ENCODE measurements at regions not wholly inside any gene's neighbourhood (a gene's known extent, or its start where the extent isn't known, plus 50 kb on each side); places are given as distances from the start of the nearest gene placed in this dataset.
"Not testable (repeated sequence)": the region's sequence is repeated elsewhere in the genome, so short reads cannot be mapped to it uniquely, and the experiment has no call there.

DNA sequence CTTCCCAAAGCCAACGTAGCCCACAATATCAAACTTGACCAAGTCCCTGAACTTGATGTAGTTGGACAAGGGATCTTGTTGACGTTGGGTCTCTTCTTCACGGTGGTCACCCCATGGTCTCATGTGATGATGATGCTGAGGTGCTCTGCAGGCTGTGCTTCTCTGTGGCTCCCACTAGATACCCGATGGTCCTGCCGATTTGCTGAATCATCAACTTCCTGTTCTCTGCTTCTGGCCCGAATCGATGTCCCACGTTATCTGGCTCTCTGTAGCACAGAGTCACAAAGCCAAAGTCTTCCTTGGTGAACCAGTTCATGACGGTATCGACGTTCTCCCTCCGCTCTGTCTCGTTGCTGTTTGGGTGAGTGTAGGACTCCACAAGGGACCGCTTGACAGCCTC, 201.0 kb downstream of the ADRA2C start:
- not testable (repeated sequence) for DNase-seq

DNA sequence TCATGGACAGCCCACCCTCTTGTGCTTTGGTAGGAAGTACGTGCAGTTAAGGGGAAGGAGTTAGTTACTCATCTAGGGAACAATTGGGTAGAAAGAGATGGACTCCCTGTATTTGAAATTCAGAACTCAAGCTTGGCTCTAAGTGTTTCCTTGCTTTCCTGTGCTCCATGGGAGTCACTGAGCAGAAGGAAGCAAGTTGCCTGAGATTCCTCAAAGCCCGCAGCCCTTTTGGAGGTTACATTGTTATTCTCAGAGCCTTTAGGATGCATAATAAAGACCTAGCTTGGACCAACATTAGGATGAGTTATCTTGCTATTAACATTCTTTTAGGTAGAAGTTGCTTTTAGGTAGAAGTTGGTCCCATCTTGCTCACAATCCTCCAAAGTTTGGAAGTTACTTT, 206.4 kb downstream of the ADRA2C start:
- not testable (repeated sequence) for DNase-seq

DNA sequence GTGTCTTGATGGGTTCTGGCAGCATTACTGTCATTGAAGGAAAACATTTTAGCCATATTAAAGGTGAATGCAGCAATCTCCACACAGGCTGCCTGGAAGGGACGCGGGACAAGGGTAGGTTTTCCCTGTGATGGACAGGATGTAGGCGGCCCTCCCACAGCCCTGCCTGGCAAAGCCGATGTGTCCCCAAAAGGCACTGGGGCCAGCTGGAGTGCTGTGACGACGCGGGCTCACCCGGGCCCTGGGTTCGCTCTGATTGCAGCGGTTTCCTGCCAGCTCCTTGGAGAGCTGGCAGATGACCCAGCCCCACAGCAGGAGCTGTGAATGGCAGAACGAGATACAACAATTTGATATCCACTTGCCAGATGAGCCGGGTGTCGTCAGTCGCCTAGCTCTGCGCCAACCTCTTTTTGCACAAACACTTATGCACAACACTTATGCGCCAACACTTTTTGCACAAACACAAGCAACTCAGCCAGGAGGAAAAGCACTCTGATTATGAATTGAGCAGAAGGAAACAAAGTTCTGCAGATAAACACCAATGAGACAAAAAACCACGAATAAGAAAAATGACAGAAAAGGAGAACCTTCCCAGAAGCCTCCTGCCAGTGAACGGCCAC, 207.5 kb downstream of the ADRA2C start:
- not testable (repeated sequence) for DNase-seq

DNA sequence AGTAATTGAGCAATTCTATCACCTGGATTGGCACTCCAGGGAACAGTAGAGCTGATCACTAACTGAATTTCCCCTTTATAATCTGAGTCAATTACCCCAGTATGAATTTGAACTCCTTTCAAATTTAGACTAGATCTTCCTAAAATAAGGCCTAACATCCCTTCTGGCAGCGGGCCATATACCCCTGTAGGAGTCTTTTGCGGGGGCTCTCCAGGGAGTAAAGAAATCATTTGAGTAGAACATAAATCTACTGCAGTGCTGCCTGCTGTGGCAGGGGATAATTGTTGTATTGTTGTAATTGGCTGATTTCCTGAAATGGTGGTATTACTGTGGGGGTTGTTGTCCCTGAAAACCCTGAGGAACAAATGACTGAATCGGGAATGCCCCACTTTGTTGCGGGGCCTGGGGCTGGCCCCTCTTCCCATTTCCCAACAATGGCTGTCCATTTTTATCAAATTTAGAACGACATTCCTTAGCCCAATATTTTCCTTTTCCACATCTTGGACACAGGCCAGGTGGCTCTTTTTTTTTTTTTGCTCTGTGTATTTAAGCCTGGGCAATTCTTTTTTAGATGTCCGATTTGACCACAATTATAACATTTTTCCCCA, 217.4 kb downstream of the ADRA2C start:
- not testable (repeated sequence) for DNase-seq

DNA sequence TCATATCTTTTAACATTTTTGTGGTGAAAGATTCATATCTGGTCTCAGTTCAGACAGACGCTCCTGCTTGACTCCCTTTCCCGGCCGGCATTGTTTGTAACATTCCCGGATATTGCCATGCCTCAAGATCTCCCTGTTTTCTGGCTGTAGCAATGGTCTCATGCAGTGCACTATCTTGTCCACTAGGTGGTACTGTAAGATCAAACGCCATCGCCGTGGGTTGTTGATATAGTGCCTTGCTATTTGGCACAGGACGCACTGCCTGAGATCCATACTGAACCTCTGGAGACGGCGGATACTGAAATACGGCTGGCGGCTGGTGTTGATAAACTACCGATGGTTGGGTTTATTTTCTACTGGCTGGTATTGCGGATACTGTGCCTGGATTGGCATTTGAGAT, 218.6 kb downstream of the ADRA2C start:
- DNase-seq = not testable (repeated sequence)

DNA sequence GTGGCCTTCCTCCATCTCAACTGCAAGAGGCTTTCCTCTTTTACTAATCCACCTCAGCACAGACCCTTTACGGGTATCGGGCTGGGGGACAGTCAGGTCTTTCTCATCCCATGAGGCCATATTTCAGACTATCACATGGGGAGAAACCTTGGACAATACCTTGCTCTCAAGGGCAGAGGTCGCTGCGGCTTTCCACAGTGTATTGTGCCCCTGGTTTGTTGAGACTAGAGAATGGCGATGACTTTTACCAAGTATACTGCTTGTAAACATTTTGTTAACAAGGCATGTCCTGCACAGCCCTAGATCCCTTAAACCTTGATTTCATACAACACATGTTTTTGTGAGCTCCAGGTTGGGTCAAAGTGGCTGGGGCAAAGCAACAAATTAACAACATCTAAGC, 220.2 kb downstream of the ADRA2C start:
- DNase-seq = not testable (repeated sequence)

DNA sequence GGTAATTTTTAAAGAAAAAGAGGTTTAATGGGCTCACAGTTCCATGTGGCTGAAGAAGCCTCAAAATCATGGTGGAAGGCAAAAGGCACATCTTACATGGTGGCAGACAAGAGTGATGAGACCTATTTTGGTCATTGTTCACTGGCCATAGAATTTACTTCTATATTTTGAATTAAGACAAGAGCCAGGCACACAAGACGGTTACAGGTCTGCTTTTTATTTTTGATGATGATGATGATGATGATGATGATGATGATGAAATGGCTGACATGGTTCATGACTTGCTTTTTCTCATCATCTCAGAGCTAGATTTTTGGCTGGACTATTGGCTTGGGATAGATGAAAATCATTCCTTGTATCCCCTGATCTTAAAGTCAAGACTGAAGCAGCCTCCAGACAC, 229.3 kb downstream of the OTOP1 start:
- DNase-seq = not testable (repeated sequence)

DNA sequence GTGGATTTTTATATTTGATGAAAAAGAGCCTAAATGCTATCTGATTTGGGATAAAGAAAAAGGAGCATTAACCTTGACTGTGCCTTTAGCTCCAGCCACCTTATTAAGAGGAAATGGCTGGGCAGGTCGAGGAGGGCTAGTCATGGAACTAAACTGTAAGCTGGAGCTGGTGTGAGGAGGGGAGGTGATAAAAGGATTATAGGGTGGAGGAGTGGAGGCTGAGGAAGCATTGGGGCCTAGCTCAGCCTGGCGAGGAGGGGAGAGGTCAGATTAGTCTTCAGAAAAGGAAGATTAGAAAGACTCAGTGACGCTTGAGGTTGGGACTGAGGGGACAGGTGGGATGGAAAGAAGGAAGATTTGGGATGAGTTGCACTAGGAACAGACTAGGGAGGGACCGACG, 222.7 kb downstream of the OTOP1 start:
- not testable (repeated sequence) for DNase-seq

DNA sequence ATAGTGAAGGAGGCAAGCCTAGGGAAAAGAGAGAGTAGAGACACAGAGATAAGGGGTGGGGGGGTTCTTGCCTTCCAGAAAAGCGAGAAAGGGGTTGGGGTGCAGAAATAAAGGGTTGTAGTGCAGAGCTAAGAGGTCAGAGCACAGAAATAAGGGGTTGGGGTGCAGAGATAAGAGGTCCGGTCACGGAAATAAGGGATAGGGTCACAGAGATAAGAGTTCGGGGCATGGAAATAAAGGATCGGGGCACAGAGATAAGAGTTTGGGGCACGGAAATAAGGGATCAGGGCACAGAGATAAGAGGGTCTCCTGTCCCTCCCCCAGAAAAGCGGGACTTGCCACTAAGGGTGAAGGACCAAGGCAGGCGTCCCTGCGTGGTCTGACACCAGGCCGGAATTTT, 222.0 kb downstream of the OTOP1 start:
- not testable (repeated sequence) for DNase-seq

DNA sequence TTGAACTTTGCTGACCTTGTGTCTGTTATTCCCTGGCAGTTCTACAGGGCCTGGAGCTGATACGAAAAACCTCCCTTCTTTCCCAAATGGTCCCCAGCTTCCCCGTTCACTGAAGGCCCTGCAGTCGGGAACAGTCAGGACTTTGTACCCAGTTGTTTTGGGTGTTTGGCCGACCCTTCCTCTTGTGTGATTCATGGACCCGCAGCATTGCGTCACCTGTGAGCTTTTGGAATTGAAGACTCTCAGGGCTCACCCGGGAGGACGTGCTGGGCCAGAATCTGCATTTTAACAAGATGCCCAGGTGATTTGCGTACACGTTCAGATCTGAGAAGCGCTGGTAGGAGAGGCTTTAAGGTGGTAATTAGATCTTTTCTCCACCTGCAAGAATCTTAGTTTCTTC, 220.4 kb downstream of the OTOP1 start:
- DNase-seq = not testable (repeated sequence)

DNA sequence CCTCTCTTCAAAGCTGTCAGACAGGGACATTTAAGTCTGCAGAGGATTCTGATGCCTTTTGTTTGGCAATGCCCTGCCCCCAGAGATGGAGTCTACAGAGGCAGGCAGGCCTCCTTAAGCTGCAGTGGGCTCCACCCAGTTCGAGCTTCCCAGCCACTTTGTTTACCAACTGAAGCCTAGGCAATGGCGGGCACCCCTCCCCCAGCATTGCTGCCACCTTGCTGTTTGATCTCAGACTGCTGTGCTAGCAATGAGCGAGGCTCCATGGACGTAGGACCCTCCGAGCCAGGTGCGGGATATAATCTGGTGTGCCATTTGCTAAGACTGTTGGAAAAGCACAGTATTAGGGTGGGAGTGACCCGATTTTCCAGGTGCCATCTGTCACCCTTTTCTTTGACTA, 207.7 kb downstream of the OTOP1 start:
- DNase-seq = not testable (repeated sequence)

DNA sequence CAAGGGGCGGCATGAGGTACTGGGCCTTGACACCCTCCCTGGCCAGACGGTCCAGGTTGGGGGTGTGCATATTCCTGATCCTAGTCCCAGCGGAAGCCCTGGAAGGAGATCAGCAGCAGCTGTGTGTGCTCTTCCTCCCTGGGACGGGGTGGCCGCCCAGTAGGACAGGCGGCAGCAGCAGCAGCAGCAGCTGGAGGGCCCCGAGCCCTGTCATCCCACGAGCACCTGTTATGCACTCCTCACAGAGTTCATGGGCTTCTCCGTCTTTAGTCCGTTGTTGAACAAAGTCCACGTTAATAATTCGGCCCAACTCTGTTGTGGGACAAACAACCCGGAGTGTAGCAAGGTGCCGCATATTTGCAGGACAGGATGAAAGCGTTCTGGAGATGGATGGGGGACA, 205.6 kb downstream of the OTOP1 start:
- not testable (repeated sequence) for DNase-seq

DNA sequence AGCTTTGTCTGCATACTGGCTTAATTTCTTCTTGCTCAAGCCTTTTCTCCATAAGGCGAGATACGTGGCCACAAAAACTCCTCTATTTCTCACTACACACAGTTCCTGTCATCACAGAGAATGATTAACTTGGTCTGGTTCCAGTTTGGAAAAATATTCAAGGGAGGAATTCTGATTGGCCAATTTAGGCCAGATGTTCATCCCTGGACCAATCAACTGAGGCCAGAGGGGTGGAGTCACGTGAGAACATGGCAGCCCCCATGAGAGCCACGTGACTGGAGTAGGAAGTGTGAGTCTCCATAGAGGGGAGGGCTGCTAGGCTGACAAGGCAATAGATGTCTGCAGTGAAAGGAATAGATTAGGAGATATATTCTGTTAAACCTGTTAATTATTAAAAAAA, 200.0 kb downstream of the OTOP1 start:
- not testable (repeated sequence) for DNase-seq

DNA sequence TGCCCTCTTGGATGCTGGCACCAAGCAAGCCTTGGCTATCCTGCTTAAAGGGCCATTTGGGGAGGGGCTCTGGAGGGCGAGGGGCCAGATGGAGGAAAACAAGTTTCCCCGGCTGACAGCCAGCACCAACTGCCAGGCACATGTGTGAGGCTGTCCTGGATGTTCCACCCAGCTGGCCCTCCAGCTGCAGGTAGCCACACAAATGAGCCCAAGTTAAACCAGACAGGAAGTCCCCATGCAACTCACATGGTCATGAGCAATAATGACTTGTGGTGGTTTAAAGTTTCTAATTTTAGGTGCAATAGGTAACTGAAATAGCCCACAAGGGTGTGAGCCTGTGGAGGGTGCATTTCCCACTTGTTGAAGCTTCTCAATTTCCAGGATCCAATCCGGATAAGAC, 198.0 kb downstream of the OTOP1 start:
- DNase-seq = not testable (repeated sequence)

DNA sequence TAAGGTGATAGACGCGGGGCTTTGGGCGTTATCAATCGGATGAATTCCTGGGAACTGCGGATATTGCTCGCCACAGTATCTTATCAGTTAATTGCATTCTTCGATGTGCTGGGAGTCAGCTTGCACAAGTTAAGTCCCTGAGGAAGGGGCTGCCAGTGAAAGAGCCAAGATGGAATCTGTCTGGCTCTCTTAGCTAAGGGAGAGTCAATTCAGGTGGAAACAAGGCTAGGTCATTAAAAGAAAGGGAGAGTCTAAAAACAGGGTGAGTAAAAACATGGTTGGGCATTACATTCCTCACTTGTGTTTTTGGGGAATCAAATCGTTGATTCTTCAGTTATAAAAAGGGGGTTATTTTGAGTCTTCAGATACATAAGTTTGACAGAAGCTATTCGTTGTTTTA, 196.2 kb downstream of the OTOP1 start:
- not testable (repeated sequence) for DNase-seq

DNA sequence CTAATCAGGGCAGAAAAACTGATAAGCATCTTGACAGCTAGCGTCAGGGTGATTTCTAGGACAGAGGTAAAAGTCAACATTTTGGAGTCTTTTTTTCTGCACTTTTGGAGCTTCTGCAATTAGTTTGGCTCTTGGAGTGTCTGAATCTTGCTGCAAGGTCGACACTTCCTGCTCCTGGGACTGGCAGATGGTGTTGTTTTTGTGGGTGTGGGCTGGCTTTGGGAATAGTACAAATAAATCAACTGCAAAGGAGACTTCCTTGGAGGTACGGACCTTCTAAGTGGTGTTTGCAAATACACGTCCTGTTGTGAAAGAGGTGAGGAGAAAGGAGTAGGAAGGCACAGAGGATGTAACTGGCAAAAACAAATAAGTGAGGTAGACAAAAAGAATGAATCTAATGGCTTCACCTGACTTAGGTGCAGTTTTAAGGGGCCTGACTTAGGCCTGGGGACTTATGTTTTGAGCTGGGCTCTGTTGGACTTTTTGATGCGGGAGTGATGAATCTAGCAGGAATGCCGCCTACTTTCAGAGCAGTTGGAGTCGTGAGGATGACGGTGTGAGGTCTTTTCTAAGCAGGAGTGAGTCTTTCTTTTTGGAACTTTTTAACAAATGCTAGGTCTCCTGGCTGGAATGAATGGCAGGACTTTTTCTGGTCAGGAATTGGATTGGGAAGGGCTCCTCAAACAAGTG, 195.1 kb downstream of the OTOP1 start:
- DNase-seq = not testable (repeated sequence)

DNA sequence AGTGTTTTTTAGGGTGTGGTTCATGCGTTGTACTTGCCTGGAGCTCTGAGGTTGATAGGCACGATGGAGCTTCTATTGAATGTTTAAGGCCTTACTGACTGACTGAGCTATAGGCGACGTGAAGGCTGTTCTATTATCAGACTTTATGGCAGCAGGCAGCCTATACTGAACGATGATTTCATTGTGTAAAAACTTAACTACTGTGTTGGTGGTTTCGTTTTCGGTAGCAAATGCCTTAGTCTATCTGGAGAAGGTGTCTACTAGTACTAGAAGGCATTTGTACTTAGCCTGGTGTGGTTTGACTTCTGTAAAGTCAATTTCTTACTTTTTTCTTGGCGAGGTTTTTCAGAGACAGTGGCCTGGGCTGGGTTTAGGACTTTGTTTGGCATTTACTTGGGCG, 194.4 kb downstream of the OTOP1 start:
- DNase-seq = not testable (repeated sequence)

DNA sequence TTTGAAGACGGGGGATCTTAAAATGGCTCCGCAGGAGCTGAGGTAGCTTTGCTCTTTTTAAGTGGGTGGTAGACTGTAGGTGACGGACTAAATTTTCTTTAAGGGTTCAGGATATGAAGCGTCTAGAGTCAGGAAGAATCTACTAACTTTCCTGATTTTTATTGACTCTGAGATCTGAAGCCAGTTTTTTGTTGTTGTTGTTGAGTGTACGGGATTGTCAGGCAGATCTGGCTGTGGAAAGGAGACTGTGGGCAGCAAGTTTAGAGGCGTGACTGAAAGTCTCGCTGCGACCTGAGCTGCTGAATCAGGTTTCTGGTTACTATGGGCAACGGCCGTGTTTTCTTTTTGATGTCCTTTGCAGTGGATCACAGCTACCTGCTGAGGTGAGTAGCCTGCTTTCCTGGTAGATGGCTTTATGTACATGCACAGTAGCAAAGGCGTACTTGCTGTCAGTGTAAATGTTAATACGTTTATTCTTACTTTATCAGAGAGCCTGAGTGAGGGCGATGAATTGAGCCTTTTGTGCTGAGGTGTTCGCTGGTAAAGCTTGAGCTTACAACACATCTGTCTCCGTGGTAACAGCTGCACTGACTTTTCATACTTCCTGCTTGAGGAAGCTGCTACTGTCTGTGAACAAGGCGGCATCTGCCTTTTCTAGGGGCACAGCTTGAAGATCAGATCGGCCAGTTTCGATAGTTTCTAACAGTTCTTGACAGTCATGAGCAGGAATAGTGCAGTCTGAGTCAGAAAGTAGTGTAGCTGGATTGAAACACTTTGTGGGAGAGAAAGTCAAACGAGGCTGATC, 193.7 kb downstream of the OTOP1 start:
- DNase-seq = not testable (repeated sequence)

DNA sequence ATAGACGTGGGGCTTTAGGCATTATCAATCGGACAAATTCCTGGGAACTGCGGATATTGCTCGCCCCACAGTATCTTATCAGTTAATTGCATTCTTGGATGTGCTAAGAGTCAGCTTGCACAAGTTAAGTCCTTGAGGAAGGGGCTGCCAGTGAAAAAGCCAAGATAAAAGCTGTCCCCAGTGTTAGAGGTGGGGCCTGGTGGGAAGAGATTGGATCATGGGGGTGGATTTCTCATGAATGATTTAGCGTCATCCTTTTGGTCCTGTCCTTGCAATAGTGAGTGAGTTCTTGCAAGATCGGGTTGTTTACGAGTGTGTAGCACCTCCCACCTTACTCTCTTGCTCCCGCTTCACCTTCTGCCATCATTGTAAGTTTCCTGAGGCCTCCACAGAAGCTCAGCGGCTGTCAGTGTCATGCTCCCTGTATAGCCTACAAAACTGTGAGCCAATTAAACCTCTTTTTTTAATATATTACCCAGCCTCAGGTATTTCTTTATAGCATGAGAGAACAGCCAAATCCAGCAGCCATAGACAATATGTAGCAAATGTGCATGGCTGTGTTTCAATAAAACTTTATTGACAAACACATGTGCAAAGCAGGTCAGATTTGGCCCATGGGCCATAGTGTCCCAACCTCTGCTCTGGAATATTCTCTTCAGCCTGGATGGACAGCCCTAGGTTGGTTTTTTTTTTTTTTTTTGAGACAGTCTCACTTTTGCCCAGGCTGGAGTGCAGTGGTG, 189.2 kb downstream of the OTOP1 start:
- not testable (repeated sequence) for DNase-seq

DNA sequence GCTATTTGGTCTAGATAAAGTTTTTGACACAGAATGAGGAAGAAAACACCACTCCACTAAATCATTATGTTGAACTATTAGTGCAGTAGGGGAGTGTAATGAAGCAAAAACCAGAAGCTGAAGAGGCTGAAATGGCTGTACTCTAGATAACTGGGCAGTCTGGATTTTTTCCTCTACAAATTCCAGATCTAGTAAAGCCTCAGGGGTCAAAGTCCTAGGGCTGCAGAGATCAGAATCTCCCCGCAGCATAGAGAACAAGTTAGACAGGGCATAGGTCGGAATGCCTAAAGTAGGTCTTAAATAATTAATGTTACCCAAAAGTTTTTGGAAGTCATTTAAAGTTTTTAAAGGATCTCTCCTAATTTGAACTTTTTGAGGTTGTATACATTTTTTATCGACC, 180.9 kb downstream of the OTOP1 start:
- not testable (repeated sequence) for DNase-seq

DNA sequence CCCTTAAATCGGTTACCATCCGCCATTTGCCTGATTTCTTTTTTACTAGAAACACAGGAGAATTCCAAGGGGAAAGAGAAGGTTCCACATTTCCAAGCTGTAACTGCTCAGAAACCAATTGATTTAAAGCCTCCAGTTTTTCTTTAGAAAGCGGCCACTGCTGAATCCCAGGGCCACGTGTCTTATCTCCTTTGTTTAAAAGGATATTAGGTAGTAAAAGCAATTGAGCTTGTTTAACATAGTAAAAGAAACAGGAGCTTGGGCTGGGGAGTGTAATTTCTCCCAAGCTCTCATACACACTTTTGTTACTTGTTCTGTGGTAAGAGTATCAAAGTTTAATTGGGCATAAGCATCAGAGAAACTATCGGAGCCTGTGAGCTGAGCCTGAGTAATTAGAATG, 180.0 kb downstream of the OTOP1 start:
- DNase-seq = peak; percentile 15

DNA sequence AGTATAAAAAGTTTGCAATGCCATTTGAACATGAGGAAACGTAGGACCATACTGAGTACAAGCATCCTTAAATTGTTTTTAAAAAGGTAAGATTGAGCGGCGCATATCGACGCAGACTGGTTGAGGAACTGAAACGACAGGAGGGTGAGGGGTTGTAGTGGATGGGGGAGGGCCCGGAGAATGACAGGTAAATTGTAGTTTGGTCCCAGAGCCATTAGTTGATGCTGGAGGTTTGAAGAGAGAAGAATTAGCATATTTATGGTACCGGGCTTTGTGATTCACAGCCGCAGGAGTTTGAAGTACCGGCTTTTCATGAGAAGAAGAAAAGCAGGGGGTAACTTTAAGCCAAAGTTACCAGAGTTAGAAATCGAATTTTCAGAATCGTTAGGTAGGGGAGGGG, 179.5 kb downstream of the OTOP1 start:
- DNase-seq = not testable (repeated sequence)

DNA sequence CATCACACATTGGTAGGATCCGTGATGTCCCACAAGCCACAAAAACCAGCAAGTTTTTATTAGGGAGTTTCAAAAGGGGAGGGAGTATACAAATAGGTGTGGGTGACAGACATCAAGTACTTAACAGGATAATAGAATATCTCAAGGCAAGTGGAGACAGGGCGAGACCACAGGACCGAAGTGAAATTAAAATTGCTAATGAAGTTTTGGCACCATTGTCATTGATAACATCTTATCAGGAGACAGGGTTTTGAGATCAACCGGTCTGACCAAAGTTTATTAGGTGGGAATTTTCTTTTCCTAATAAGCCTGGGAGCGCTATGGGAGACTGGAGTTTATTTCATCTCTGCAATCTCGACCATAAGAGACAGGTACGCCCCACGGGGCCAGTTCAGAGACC, 178.5 kb downstream of the OTOP1 start:
- not testable (repeated sequence) for DNase-seq
